Cardiac septum (tissue), 1 donor: ENCODE measurements at regions not wholly inside any gene's neighbourhood (a gene's known extent, or its start where the extent isn't known, plus 50 kb on each side); places are given as distances from the start of the nearest gene placed in this dataset.

ENCODE experiments used
- DNase-seq: peaks from one replicate; pipeline ENCODE4 v3.0.0-alpha.2; 2020; ENCODE audit warnings: low spot score
- intact Hi-C: fragments of 100-400 bp; cut with DNase I; formaldehyde crosslinking; loops from one replicate; pipeline ENCODE4 v1.14.0; 2022
- donor health status: DM: no; HTN: no; CAD: no.

- intact Hi-C loops, result no loop called here
- no peak for DNase-seq
These were observed 413.1 kb upstream of the ARRDC4 start for GRCh38 chr15:97547381-97547780.

GRCh38 chr15:97561529-97561928, 399.0 kb upstream of the ARRDC4 start:
- intact Hi-C loops, result no loop called here
- DNase-seq, result no peak

DNA sequence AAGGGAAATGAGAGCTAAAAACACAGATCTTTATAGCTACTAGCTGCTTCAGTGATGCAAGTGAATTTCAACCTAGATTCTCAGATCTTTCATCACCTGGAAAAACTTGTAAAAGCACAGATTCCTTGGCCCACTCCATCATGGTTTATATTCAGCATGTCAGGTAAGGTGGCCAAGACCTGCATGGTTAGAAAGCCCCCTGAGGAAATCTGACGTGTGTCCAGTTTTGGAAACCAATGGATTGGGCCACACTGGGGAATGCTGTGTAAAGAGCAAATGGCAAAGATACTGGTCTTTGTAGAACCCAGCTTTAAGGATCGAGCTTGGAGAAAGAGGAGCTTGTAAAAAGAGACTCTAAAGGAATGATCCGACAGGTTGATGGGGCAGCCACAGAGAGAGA, 397.0 kb upstream of the ARRDC4 start:
- DNase-seq, result no peak
- intact Hi-C loops, result no loop called here

- intact Hi-C loops, result no loop called here
- no peak for DNase-seq
These were observed 393.5 kb upstream of the ARRDC4 start for GRCh38 chr15:97566961-97567360.

DNA sequence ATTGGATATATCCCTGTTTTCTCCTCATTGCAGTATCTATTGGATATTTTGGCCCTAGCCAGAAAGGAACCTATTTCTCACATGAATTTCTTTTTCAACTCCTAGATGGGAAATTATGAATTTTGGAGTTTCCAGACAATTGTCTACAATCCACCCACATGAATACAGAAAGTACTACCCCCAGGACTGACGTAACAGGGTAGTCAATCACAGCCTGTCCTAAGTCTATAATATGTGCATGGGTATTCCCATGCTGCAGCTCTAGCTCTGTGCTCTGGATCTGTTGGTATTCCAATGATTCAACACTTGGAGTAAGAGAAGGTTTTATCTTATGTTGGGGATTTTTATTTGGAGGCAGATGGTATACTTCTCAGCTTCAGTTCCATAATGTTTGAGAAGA, 393.1 kb upstream of the ARRDC4 start:
- DNase-seq, result no peak
- intact Hi-C loops, result no loop called here

GRCh38 chr15:97576929-97577645, 383.4 kb upstream of the ARRDC4 start:
- intact Hi-C loops, result no loop called here
- no peak for DNase-seq

DNA sequence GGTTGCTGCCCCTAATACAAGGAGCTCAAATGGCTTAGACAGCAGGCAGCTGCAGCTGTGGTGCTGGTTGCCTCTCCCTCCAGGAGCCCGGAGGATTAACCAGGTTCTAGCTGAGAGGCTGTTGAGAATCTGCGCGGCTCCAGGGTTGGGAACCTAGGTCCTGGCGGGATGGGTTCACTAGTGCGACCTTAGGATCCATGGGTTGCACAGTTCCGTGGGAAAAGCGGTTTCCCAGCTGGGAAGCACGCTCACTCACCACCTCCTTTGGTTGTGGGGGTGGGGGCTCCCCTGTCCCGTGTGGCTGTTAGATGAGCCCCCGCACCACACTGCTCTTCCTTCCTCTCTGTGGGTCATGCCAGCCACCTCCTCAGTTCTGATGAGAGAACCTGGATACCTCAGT, 375.1 kb upstream of the ARRDC4 start:
- intact Hi-C loops, result no loop called here
- no peak for DNase-seq

DNA sequence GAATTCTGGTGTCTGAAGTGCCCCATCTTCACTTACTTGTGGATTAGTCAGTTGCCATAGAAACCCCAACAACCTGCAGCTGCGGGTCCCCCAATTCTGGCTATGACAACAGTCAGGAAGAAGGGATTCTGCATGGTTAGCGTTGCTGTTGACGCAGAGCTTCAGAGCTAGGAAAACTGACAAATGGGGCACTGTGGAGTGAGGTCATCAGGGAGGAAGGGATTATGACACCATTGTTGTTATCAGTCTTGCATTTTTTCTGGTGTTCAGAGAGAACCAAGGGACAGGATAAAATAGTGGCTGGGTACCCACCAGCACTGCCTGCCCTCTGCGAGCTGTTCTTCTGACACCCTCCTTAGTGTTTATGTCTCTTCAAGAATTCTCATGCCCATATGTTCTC, 367.7 kb upstream of the ARRDC4 start:
- intact Hi-C loops, result no loop called here
- DNase-seq, result no peak

DNA sequence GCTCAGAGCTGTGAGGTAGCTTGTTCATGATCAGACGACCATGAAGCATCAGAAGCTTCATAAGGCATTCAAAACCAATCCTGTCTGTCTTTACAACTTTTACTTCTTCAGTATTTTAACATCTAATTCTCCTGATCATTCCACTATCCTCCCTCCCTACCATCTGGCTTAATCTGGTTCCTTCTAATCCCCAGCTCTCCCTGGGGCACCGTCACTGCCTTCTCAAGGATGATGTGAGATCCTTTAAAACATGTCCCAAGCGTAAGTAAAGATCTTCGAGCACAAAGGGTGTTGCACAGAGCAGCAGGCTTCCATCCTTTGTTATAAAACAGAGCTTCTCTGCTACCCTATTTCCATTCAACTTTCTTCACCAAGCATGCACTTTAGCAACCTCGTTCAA, 362.7 kb upstream of the ARRDC4 start:
- no peak for DNase-seq
- intact Hi-C loops, result no loop called here

DNA sequence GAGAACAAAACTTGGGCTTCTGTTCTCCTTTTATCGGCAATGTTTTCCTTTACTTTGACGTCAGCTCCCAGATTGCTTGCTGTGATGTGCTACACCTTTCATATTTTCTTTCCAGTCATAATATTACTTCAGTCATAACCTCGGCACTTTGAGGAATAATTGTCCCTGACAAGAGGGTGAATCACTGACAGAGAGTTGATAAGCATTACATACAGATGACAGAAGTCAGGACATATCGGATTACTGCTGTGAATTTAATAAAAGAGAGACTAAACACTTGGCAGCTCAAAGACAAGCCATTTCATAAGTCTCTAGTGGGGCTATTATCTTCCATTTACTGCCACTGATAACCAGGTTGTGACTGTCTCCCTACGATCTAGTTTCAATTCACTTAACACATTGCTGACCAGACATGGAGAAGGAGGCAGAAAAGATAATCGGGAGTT, 362.1 kb upstream of the ARRDC4 start:
- no peak for DNase-seq
- intact Hi-C loops, result no loop called here

GRCh38 chr15:97600190-97600589, 360.3 kb upstream of the ARRDC4 start:
- DNase-seq, result no peak
- intact Hi-C loops, result no loop called here

DNA sequence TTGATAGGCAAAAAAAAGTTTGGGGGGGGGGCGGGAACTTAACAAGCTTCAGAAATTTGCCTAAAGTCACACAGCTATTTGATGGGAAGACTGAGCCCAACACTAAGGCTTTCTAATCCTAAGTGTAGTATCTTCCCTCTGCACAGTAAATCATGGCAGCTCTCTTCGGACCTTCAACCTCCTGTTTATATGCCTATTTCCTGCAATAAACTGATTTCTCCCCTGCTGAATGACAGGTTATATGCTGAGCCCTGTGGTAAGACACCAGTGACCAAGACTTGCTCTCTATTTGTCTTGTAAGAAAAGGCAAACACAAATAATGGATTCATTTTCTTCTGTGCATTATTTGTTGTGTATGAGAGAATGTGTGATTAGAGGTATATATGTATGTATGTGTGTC, 355.8 kb upstream of the ARRDC4 start:
- intact Hi-C loops, result no loop called here
- DNase-seq, result no peak

DNA sequence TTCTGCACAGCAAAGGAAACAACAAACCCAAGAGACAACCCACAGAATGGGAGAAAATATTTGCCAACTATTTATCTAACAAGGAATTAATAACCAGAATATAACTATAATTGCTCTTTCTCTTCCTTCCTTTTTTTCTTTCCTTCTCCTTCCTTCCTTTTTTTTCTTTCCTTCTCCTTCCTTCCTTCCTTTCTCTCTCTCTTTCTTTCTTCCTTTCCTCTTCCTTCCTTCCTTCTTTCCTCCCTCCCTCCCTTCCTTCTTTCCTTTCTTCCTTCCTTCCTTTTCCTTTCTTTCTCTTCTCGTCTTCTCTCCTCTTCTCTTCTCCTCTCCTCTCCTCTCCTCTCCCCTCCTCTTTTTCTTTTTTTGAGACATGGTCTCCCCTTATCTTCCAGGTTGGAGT, 345.4 kb upstream of the ARRDC4 start:
- DNase-seq, result no peak
- intact Hi-C loops, result no loop called here

- no peak for DNase-seq
- intact Hi-C loops, result no loop called here
These were observed 337.3 kb upstream of the ARRDC4 start for GRCh38 chr15:97623091-97623661.

DNA sequence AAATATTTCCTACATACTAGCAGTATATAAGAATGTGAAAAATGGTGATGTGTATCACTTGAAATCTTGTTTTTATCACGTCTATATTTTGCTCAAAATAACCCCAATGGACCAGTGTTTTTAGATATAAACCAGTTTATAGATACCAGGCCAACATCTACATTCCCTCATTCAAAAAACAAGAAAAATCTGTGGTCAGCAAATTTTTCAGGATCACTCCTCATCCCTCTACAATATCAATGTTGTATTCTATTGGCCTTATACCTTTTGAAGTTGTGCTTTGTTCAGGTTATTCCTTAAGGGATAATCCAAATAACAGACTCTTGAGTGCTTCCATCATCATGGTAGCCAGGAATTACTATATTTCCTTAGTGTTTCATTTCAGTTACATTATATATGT, 332.9 kb upstream of the ARRDC4 start:
- intact Hi-C loops, result no loop called here
- DNase-seq, result no peak

- intact Hi-C loops, result no loop called here
- no peak for DNase-seq
These were observed 314.7 kb upstream of the ARRDC4 start for GRCh38 chr15:97645758-97646157.

DNA sequence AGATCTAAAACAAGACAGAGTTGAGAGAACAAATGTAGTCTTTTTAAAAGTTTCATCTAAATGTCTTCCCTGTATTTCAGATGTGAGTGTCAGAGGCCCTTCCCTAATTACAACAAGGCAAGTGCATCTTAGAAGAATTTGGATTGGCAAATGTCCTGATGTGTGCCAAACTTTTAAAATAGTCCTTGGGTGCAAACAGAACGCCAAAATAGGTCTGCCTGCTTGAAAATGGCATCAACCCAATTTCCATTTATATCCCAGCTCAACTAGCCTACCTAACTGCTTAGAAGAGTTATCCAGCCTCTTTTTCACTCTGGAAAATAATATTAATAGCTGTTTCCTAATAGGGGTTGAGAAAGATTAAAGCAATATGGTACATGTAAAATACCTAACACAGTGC, 311.8 kb upstream of the ARRDC4 start:
- intact Hi-C loops, result no loop called here
- DNase-seq, result no peak

- DNase-seq, result no peak
- intact Hi-C loops, result no loop called here
These were observed 308.5 kb upstream of the ARRDC4 start for GRCh38 chr15:97652041-97652440.

GRCh38 chr15:97652700-97653167, 307.8 kb upstream of the ARRDC4 start:
- DNase-seq, result no peak
- intact Hi-C loops, result no loop called here

DNA sequence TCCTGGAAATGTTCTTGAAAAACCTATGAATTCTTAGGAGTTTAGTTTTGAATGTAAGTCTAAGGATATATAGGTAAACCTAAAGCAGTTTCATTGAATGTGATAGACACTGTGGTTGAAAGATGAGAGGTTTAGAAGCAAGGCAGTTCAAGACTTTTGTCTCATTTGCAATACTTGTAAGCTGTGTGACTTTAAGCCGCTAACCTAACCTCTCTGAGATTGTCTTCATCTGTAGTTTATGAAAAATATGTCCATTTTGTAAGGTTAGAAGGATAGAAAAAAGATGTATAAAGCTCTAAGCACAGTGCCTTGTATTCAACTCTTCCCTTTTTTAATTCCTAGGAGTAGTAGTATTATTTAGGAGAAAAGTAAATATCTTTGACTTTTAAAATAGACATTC, 306.6 kb upstream of the ARRDC4 start:
- DNase-seq, result no peak
- intact Hi-C loops, result no loop called here

GRCh38 chr15:97654481-97655076, 305.9 kb upstream of the ARRDC4 start:
- intact Hi-C loops, result no loop called here
- DNase-seq, result no peak
